ENCODE measurements at regions not wholly inside any gene's neighbourhood (a gene's known extent, or its start where the extent isn't known, plus 50 kb on each side); places are given as distances from the start of the nearest gene placed in this dataset.
"Not testable (repeated sequence)": the region's sequence is repeated elsewhere in the genome, so short reads cannot be mapped to it uniquely, and the experiment has no call there.

DNA sequence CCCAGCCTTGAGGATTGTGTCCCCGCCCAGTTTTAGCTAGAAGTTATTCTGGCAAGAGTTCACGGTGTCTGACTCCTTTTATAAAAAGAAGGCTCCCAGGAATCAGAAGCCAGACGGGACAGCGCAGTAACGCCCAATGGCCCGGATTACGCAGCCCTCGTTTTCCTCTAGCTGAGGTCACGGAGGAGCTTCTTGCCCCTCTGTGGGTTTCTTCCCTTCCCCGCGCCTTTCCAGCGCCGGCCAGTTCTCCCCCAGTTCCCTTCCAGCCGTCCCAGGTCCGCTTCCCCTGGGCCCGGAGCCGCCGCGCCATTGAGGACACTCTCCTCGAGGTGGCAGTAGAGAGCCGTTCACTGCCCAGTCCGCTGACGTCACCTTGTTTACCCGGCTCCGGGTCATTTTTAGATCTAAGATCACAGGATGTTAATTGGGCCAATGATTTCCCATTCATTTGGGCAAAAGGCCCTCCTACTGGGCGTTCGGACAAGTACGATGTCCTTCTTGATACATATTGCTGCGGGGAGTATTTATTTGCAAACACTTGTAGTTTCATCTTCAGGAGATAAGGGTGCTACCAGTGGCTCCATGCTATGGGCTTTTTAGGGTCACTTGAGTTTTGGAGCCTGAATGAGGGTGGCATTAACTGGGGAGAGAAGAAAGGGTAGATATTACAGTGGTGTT is 81.5 kb upstream of the PPM1B start:
- peak overlapping the region; percentile 70 for H3K4me3 Mint-ChIP-seq
- no peaks in the 10 kb centered on the region for H3K9me3 Mint-ChIP-seq
- peaks cover 6% of the 10 kb centered on the region for H3K4me1 Mint-ChIP-seq
- no peaks in the 10 kb centered on the region for H3K27me3 Mint-ChIP-seq (ENCODE audit: low read depth)
- no peaks in the 10 kb centered on the region for H3K36me3 Mint-ChIP-seq
- TF ChIP-seq, protein P1, sequence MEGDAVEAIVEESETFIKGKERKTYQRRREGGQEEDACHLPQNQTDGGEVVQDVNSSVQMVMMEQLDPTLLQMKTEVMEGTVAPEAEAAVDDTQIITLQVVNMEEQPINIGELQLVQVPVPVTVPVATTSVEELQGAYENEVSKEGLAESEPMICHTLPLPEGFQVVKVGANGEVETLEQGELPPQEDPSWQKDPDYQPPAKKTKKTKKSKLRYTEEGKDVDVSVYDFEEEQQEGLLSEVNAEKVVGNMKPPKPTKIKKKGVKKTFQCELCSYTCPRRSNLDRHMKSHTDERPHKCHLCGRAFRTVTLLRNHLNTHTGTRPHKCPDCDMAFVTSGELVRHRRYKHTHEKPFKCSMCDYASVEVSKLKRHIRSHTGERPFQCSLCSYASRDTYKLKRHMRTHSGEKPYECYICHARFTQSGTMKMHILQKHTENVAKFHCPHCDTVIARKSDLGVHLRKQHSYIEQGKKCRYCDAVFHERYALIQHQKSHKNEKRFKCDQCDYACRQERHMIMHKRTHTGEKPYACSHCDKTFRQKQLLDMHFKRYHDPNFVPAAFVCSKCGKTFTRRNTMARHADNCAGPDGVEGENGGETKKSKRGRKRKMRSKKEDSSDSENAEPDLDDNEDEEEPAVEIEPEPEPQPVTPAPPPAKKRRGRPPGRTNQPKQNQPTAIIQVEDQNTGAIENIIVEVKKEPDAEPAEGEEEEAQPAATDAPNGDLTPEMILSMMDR (IDR thresholded peaks at IDR 0.05; ENCODE audit: unreplicated experiment), result peak; percentile 88
- DNase-seq (ENCODE audit: low spot score in 2 of 2, unreplicated experiment in 2 of 2), result peak; percentile 73 to 91
- H3K27ac Mint-ChIP-seq, result no peak overlapping the region

DNA sequence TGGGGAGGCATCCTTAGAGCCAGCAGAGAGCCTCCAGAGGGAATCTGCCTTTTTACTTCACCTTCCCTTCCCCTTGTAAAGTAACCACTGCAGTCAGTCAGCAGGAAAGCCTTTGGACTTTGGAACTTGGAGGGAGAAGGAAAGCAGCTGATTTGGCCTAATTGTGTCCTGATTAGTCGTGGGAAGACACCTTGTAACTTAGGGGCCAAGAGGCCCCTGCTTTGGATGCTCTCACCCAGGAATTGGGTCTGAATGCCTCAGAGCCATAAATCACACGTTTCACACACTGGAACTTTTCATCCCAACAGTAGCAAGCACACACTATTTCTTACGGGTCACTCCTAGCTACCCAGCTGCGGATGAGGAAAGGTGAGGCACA is 81.0 kb upstream of the PPM1B start:
- H3K9me3 Mint-ChIP-seq, result no peaks in the 10 kb centered on the region
- no peaks in the 10 kb centered on the region for H3K36me3 Mint-ChIP-seq
- no peaks in the 10 kb centered on the region for H3K27me3 Mint-ChIP-seq (ENCODE audit: low read depth)
- H3K4me3 Mint-ChIP-seq, result peak overlapping the region; percentile 70
- no peak for DNase-seq (ENCODE audit: low spot score in 2 of 2, unreplicated experiment in 2 of 2)
- TF ChIP-seq, protein P1 (IDR thresholded peaks at IDR 0.05; ENCODE audit: unreplicated experiment), result no peak
- H3K4me1 Mint-ChIP-seq, result peaks cover 6% of the 10 kb centered on the region
- no peak overlapping the region for H3K27ac Mint-ChIP-seq

DNA sequence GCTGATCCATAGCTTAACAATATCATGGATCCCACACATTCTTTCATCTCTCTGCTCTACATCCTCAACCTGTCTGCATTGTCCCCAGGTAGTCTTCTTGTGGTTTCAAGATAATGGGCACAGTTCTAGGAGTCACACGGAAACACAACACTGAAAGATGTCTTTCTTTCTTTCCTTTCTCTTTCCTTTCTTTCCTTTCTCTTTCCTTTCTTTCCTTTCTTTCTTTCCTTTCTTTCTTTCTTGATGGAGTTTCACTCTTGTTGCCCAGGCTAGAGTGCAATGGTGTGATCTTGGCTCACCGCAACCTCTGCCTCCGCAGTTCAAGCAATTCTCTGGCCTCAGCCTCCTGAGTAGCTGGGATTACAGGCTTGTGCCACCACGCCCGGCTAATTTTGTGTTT is 76.2 kb upstream of the PPM1B start:
- H3K27ac Mint-ChIP-seq; H3K4me1 Mint-ChIP-seq; H3K4me3 Mint-ChIP-seq; H3K36me3 Mint-ChIP-seq; DNase-seq (ENCODE audit: low spot score in 2 of 2, unreplicated experiment in 2 of 2); H3K9me3 Mint-ChIP-seq; H3K27me3 Mint-ChIP-seq (ENCODE audit: low read depth): not testable (repeated sequence)

GRCh38 chr2:44093970-44094369 is 74.7 kb upstream of the PPM1B start:
- TF ChIP-seq, protein P1 (IDR thresholded peaks at IDR 0.05; ENCODE audit: unreplicated experiment), result no peak
- Mint-ChIP-seq H3K27ac (no peak overlapping the region), H3K4me3 (no peak overlapping the region), H3K9me3 (peaks cover 5% of the 10 kb centered on the region), H3K27me3 (ENCODE audit: low read depth) (no peaks in the 10 kb centered on the region), H3K36me3 (no peaks in the 10 kb centered on the region), H3K4me1 (no peaks in the 10 kb centered on the region)
- DNase-seq (ENCODE audit: low spot score in 2 of 2, unreplicated experiment in 2 of 2), result no peak

DNA sequence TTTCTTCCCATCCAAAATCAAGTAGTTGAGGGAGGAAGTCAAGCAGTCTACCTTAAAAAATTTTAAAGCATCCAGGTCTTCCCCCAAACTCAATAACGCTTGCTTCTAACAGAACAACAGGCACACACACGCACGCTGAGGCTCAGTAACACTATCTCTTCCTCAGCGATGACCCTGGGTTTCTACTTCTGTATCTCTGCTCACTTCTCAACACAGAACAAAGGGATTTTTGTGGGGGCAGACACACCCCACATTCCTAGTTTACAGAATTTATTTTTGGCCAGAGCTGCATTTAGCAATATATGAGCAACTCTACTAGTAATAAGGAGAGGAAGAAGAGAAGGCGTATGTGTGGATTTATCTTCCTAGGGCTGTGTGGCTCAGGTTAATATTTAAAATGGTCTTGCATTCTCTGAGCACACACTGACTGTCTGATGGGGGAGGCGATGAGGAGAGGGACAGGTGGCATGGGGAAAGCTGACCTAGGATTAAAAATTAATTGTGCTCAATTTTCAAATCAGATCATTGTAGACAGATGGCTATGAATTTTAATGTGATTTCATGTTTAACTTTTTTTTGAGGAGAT is 71.3 kb upstream of the PPM1B start:
- H3K36me3 Mint-ChIP-seq, result no peaks in the 10 kb centered on the region
- H3K27ac Mint-ChIP-seq, result no peak overlapping the region
- no peak overlapping the region for H3K4me3 Mint-ChIP-seq
- TF ChIP-seq, protein P1 (IDR thresholded peaks at IDR 0.05; ENCODE audit: unreplicated experiment), result no peak
- H3K27me3 Mint-ChIP-seq (ENCODE audit: low read depth), result peaks cover 2% of the 10 kb centered on the region
- peaks cover 9% of the 10 kb centered on the region for H3K9me3 Mint-ChIP-seq
- no peaks in the 10 kb centered on the region for H3K4me1 Mint-ChIP-seq
- no peak for DNase-seq (ENCODE audit: low spot score in 2 of 2, unreplicated experiment in 2 of 2)

DNA sequence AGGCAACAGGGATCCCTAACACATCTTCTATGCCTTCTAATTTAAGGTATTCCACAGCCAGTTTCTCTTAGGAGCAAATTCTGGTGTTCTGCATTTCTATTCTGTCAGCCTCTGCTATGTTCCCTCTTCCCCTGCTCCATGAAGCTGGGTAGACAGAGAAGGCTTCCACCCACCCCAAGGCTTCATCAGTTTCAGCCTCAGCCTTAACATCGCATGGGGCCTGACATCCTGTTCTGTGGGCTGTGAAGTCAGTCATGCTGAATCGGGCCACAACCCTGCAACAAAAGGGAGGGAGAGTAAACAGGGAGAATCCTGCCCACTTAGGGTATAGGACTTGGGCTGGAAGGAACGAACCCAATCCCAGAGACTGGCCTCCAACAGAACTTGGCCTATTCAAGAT is 70.6 kb upstream of the PPM1B start:
- TF ChIP-seq, protein P1 (IDR thresholded peaks at IDR 0.05; ENCODE audit: unreplicated experiment), result no peak
- peaks cover 8% of the 10 kb centered on the region for H3K9me3 Mint-ChIP-seq
- DNase-seq (ENCODE audit: low spot score in 2 of 2, unreplicated experiment in 2 of 2), result no peak
- no peak overlapping the region for H3K4me3 Mint-ChIP-seq
- no peaks in the 10 kb centered on the region for H3K4me1 Mint-ChIP-seq
- no peaks in the 10 kb centered on the region for H3K36me3 Mint-ChIP-seq
- H3K27me3 Mint-ChIP-seq (ENCODE audit: low read depth), result peaks cover 2% of the 10 kb centered on the region
- H3K27ac Mint-ChIP-seq, result no peak overlapping the region
